HG03565 (cell line): ENCODE measurements at regions not wholly inside any gene's neighbourhood (a gene's known extent, or its start where the extent isn't known, plus 50 kb on each side); places are given as distances from the start of the nearest gene placed in this dataset.

Experiments used
- ATAC-seq: cut with Tn5 transposase; IDR thresholded peaks from one replicate; pipeline ENCODE4 v1.9.1; 2021; ENCODE audit warnings: mild to moderate bottlenecking, moderate library complexity; ENCODE audit not compliant: unreplicated experiment

DNA sequence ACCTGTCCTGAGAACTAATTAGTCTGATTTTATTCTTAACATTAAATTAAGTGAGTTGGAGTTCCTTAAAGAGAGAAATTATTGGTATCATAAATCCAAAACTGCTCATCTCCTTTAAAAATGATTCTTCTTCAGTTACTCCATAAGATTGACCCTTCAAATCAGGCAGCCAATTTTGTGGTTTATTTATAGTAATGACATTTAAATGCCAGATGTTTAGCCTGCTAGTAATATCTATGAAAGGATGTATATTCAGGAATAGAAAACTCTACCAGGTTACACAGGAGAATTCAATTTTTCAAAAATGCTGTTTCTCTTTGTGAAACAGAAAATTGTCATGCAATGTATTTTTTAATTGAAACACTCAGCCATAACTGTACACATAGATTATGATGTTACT lies 457.8 kb upstream of the ROBO2 start:
- ATAC-seq, result no peak

DNA sequence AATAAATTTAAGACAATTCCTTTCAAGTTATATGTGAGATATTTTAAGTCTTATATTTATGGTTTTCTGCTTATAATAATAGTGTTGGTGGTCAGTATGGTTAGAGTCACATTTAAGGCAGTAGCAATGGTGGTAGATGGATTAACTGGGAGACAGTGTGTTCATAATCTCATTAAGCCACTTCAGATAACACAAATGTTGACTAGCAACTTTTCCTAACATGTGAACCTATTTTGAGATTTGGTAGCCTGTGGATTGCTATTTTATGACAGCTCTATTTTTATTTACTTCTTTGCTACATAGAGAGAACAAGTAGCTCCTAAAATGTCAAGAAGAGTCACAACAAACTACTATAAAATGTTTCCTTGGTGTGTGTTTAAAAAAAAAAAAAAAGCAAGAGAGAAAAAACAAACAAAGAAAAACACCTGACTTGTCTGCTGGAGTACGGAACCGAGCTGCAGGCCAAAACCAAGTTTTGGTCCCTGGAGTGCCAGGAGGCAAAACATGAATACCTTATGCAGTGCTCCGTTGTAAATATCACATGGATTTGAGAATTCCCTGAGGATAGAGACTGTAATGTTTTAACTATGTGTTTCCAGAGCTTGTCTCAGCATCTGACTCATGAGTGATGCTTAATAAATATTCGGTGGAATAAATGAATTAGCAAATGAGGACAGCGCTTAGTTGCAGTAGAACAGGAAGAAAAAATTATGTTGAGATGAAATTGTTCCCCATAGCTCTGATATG lies 457.1 kb upstream of the ROBO2 start:
- no peak for ATAC-seq

DNA sequence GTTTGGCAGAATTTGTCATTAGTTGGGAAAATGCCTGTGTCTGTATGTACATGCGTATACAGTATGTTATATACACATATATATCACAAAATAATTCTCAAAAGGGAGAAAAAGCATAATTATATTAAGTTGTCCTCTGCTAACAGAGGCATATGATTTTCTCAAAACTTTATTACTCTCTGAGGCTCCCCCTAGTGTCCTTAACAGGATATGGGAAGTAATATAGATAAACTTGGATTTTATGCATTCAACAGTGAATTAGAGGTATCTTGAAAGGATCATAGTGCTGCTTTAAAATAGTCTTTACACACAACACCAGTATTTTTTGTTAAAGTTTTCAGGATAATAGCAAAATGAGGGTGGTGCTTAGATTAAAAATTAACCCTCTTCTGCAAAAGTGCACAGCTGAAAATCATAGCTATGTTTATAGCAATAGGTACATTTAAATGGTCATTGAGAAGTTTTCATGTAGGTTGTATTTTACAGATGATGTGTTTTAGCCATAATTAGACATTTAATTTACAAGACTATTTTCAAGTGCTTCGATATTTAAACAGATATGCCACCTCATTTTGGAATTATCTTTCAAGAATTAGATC lies 454.0 kb upstream of the ROBO2 start:
- ATAC-seq, result no peak

DNA sequence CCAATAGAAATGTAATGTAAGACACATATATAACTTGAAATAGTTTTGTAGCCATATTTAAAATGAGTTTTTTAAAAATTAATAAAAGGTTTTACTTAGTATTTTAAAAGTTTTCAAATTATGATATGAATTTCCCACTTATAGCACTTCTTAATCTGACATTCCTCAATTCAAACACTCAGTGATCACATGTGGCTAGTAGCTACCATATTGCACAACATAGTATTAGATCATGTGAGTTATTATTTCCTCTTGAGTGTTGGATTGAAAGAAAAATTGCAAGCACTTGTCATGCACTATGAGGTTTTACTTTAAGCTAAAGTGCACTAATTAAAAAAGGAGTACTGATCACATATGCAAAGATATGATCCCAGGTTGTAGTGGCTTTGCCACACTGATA lies 453.4 kb upstream of the ROBO2 start:
- no peak for ATAC-seq

DNA sequence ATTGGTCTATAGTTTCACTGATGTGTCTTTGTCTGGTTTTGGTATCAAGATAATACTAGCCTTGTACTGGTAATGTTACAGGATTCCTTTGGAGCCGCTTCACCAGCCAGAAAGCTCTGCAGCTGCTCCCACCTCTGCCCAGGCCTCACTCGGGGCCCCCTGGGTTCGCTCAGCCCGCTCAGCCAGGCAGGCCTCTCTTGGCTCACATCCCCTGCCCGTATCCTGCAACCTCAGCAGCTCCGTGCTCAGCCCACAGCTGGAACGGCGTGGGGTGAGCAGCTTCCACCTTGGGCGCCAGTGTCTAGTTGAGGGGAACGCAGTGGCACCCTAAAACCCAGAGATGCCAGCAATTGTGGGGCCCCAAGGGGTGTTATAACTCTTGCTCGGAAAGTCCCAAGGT lies 429.7 kb upstream of the ROBO2 start:
- ATAC-seq, result no peak

DNA sequence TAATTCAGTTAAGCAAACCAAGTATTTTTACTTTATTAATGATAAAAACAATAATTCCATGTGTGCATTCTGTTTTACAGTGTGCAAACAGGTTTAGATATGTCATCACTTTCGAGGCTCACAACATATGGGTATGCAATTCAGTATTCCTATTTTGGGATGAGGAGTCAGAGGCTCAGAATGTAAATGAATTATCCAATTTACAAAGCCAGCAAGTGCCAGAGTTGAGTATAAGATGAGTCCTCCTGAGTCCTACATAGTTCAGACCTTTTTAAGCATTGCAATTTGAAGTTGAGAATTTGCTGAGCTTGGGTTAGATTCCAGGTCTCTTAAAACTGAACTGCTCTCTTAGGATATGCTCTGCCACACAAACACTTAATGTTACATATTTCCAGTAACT lies 424.2 kb upstream of the ROBO2 start:
- ATAC-seq, result no peak

DNA sequence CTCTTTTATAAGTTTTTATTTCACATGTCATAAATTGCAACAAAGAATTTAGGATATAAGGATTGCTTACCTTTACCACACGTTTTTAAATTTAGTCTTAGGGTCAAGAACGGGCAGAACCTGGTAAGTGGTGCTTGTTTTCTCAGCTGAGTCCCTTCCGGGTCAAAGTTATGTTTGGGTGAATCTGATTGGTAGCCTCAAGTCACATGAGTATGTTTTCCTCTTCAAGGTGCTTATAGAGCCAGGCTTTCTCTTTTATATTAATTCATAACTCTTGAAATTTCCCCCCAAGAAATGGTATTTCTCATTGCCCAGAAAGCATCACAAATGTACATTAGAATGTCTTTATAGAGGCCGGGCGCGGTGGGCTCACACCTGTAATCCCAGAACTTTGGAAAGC lies 415.7 kb upstream of the ROBO2 start:
- ATAC-seq, result no peak

DNA sequence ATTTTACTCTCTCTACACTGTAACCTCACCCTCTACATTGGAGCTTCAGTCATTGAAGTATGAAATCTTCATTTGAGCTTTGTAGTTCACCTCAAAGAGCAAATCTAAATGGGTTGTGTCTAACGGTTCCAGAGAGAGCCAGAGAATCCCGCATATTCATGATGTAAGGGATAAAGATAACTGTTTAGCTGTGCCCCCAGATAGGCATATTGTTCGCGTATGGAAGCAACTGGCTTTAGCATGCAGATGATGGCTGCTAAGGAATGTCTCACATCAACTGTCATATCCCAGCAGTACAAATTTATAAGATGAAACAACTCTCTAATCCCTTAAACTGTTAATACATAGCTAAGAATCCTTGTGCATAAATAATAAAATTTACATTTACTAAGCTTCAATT lies 412.7 kb upstream of the ROBO2 start:
- ATAC-seq, result no peak

DNA sequence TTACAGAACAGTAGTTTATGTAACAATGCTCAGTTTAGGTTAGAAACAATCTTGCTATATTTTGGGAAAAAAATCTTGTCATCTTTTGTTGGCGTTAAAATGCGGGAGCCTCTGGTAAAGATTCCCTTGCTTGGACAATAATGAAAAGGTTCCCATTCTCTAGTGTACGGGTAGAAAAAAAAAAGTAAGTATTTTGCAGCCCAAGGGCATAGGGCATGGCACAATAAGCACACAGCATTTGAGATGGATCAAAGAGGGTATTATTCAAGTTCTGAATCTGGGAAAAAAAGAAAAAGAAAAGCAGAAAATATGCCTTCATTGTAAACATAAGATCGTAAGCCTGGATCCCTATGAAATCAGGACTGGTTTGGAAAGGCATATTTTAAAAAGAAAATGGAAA lies 408.6 kb upstream of the ROBO2 start:
- no peak for ATAC-seq

DNA sequence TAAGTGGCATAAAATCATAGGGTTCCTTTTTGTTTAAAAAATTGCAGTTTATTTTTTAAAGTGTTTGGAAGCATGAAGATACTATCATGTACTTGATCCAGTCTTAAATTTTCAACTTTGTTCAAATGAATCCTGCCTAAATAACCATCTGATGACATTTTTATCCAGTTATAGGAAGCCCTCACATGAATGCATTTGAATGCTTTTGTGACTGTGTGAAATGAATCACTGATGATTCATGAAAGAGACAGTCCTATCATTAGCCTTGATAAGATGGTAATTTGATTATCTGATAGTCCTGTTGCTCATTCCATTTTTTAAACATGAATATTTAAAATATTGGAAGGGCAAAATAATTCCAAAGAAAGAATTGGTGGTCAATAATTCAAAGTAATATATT lies 401.9 kb upstream of the ROBO2 start:
- no peak for ATAC-seq

DNA sequence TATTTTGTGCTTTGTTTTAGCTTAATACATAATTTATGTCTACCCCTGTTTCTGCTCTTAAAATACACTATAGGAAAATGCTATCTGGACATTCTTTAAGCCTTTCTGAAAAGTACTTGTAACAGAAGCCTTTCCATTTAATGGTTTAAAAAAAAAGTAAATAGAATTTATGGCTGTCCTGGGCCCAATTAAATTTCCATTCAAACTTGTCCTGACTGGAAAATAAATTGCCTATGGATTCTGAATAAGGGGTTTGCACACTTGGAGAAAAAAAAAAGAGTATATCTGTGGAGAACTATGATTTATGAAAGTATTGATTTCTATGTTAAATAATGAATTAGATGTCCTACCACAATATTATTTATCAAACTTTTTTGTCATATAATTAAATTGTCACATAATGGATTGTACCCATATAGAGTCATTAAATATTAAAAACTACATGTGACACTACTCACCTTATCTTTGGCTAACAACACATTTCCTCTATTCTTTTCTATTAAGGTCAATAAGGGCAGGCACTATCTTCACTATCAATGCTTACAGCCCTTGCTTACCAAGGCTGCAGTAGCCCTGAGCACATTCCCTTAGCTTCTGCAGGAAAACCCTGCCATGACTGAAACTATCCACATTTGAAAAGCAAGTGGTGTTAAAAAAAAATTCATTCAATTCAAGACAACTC lies 396.1 kb upstream of the ROBO2 start:
- ATAC-seq, result no peak

DNA sequence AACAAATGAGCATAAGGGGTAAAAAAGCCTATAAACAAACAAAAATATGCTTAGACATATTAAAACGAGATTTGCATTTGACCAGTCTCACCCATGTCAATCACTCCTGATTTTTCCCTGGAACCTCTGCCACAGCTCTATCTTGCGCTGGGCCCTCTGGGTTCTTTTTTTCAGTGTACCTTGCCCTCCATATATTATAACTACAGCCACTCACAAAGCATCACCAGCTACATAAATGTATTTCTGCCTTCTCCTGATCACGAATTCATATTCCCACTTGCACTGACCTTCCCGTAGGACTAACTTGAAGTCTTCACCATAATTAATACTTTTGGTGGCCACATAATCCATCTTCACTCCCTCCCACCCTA lies 395.6 kb upstream of the ROBO2 start:
- ATAC-seq, result no peak

DNA sequence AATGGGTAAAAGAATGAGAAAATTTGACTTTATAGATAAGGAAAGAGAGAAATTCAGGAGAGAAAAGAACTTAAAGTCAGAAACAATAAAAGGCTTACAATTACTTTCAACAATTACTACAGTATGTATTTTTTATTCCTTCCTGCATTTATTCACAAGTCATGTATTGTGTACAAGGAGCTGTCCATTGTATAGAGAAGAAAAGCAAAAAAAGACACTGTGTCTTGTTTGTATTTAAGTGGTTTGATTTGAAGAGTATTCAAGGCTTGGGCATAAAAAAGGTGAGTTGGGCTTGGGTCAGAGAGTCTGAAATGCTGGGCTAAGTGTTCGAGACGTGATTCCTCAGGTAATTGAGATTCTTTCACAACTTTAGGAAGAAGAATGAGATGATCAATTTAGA lies 394.2 kb upstream of the ROBO2 start:
- no peak for ATAC-seq

DNA sequence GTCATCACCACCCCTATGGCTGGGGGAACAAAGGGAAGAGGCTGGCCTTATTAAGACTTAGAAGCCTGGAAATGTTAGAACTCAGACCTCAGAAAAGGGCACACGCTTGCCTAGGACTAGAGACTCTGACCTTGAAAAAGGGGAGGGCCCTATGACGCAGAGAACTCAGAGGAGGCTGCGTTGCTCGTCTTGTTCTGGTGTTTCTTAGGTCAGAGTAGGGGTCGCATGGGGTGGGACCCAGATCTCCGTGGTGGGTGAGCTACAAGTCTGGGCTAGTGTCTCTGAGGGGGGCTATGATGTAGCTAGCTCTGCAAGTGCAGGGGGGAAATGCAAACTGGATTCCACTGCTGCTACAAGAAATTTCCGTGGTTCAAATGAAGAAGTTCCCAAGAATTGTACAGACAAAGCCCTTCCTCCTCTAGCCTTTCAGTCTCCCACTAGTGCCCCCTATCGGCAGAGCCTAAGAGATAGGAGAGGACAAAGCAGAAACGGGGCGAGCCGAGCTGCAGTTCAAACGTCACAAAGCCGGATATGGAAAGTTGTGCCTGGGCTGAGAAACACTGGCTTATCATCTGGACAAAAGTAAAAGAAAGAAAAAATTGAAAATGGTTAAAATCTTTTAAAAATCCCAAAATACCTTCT lies 392.9 kb upstream of the ROBO2 start:
- ATAC-seq, result no peak

DNA sequence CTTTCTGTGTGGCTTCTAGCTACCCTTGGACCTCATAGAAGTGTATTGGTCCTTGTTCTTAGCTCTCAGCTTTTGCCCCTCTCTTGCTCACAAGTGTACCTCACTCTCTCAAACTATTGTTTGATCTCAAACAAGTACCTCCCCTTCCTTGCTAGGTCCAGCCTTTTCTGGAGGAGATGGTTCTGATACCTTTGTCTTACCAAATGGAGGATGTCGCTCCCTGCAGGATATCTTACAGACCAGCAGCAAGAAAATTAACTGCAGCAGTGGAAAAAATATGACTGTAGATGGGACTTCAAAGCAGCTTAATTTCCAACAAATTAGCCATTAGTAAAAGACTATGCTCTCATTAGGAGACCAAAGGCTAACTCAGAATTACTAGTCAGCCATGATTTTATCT lies 388.1 kb upstream of the ROBO2 start:
- ATAC-seq, result no peak

DNA sequence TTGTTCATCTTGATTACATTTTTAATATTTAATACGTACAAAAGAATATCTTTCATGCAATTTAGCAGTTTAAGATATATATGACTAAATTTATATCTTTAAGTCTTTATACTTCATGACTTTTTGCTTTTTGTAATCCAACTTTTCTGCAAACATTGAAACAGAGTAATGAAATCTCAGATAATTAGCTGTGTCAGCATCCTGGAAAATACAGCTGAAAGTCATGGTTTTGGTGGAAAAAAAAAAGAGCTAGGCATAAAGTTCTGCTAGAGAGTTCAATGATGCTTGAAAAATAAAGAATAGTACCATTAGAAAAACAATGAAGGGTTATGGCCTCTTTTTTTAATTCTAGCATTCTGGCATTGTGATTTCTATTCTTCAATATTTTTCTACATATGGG lies 387.4 kb upstream of the ROBO2 start:
- no peak for ATAC-seq

DNA sequence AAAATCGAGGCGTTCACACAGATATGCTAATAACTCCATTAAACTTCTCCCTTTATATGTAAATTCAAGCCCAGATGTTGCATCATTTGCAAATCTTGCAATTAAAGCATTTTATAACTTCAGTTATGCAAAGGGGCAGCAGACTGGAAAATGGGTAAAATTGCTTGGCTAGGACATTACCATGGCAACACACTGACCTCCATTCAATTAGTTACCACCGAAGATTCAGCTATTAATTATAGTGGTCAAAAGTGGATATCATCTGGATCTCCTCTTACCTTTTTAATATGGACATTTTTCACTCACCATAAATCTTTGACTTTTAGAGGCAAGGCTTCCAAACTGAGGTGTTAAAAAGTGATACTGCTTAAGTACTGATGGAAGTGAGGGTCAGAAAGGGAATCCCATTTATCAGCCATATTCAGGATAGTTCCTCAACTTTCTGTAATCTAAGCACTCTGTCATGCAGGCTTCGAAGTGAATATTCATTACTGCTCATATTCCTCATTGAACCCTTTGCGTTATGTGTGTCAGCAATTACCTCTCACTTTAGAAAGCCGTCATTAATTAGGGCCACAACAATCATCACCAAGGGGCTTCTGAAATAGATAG lies 386.2 kb upstream of the ROBO2 start:
- ATAC-seq, result no peak

DNA sequence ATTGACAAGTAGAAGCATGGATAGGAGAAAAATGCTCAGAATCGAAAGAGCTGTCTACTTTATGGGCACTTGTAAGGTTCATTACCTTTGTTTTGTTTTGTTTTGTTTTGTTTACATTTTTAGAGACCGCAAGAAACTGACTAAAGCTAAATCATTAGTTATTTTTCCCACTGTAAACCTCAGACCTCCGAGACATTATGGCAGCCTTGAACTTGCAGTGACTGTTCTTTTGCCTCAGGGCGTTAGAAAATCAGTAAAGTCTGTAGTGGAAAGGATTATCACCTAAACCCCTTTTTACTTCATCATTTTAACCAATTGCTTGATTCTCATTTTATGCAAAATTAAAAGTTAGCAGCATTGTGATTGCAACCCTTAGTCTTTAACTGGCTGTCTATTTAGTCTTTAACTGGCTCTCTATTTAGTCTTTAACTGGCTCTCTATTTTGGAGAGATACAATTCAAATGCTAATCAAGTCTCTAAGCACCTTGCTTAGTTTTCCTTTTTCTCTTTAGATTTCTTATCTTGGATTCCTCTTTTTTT lies 383.3 kb upstream of the ROBO2 start:
- ATAC-seq, result no peak

DNA sequence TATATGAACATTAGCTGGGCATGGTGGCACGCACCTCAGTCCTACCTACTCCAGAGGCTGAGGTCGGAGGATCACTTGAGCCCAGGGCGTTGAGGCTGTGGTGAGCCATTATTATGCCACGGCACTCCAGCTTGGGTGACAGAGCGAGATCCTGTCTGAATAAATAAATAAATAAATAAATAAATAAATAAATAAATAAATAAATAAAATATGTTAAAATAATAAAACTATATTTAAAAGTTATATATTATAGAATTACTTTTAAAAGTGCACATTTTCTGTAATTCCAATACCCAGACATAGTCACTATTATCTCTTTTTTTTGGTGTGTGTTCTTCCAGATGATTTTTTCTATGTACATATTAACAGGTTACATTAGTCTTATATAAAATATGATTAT lies 382.0 kb upstream of the ROBO2 start:
- ATAC-seq, result no peak

DNA sequence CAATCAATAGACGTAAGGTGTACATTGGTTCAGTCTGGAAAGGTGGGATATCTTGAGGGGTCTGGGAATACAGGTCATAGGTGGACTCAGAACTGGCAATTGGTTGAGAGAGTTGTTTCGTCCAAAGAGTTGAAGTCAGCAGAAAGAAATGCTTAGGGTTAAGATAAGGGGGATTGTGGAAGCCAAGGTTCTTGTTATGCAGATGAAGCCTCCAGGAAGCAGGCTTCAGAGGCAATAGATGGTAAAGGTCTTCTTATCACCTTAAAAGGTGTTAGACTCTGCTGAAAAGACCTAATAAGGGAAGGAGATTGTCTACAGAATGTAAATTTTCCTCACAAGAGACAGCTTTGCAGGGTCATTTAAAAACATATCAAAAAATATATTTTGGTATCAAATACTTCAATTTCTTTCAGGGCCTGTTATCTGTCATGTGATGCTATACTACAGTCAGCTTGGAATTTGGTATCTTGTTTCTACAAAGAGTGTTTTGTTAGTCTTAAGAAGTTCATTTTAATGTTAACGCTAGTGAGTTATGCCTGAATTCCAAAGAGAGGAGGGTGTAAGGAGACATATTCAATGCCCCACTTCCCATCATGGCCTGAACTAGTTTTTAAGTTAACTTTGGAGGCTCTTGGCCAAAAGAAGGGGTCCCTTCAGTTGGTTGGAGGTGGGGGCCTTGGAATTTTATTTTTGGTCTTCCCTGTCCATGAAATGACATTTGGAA lies 378.2 kb upstream of the ROBO2 start:
- no peak for ATAC-seq

DNA sequence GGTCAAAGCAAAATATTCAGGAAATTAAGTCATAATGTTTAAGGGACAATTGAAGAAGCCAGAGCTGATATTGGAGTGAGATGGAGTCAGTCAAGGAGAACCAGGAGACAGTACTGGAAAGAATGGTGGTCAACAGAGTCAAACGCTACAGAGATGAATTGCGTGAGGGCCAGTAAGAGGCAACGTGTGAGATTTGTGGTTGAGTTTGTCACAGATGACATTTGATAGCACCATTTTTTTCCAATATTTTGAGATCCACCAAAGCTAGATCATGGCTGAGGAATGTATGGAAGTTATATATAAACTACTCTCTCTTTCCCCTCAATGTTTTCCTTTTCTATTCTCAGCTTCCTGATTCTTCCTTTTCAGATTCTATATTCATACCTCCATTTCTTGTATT lies 375.1 kb upstream of the ROBO2 start:
- ATAC-seq, result no peak
